ENCODE measurements at regions not wholly inside any gene's neighbourhood (a gene's known extent, or its start where the extent isn't known, plus 50 kb on each side); places are given as distances from the start of the nearest gene placed in this dataset.
A peak's percentile ranks its signal among the peaks of the same experiment; 100 is the strongest.

- Histone ChIP-seq H3K4me3 (ENCODE audit: low read length) (no peak overlapping the region), H3K36me3 (ENCODE audit: control insufficient read depth, insufficient read depth, low read length, severe bottlenecking) (no peaks in the 10 kb centered on the region), H3K27me3 (replicated peaks; ENCODE audit: control insufficient read depth, insufficient read depth, low read length) (no peaks in the 10 kb centered on the region), H3K9ac (ENCODE audit: low read length) (no peak overlapping the region), H3K9me3 (ENCODE audit: control insufficient read depth, low read length) (no peaks in the 10 kb centered on the region), H3K4me1 (ENCODE audit: control insufficient read depth, insufficient read depth, low read length) (peaks cover 12% of the 10 kb centered on the region)
- DNase-seq (ENCODE audit: low read depth) = no peak
These were observed 144.3 kb upstream of the PCDH9 start for GRCh38 chr13:67374391-67374790.

DNA sequence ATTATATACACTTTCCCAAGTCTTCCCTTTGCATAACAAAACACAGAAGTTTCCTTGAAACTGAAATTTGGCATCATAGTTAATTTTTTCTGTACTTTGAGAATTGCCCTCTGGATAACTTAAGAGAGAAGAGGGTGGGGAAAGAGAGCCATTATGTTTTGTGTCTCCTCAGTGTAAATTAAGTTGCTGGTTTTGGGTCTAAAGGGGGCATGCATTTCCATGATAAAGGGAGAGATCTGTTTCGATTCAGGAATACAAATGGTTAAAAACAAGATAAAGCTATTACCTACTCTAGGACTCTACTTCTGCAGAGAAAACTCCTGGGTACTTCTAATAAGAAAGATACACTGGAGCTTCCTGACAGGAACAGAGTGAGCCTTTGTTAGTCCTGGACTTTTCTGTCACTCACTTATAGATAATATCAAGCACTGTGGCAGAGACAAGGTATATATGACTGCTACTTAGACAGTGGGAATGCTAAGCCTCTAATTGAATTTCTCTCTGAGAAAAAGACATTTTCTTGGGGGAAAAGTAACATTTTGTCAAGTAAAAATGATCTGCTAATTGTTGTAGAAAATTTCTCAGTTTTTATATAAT lies 142.8 kb upstream of the PCDH9 start:
- no peak overlapping the region for H3K4me3 ChIP-seq (ENCODE audit: low read length)
- H3K9ac ChIP-seq (ENCODE audit: low read length) = no peak overlapping the region
- no peaks in the 10 kb centered on the region for H3K36me3 ChIP-seq (ENCODE audit: control insufficient read depth, insufficient read depth, low read length, severe bottlenecking)
- no peaks in the 10 kb centered on the region for H3K27me3 ChIP-seq (replicated peaks; ENCODE audit: control insufficient read depth, insufficient read depth, low read length)
- no peak for DNase-seq (ENCODE audit: low read depth)
- peaks cover 14% of the 10 kb centered on the region for H3K4me1 ChIP-seq (ENCODE audit: control insufficient read depth, insufficient read depth, low read length)
- no peaks in the 10 kb centered on the region for H3K9me3 ChIP-seq (ENCODE audit: control insufficient read depth, low read length)

GRCh38 chr13:67369895-67370660 lies 139.9 kb upstream of the PCDH9 start:
- H3K36me3 ChIP-seq (ENCODE audit: control insufficient read depth, insufficient read depth, low read length, severe bottlenecking) = no peaks in the 10 kb centered on the region
- no peak overlapping the region for H3K4me3 ChIP-seq (ENCODE audit: low read length)
- no peaks in the 10 kb centered on the region for H3K27me3 ChIP-seq (replicated peaks; ENCODE audit: control insufficient read depth, insufficient read depth, low read length)
- peak; percentile 86 for DNase-seq (ENCODE audit: low read depth)
- peaks cover 14% of the 10 kb centered on the region for H3K4me1 ChIP-seq (ENCODE audit: control insufficient read depth, insufficient read depth, low read length)
- peak overlapping the region; percentile 46 for H3K9ac ChIP-seq (ENCODE audit: low read length)
- H3K9me3 ChIP-seq (ENCODE audit: control insufficient read depth, low read length) = no peaks in the 10 kb centered on the region

DNA sequence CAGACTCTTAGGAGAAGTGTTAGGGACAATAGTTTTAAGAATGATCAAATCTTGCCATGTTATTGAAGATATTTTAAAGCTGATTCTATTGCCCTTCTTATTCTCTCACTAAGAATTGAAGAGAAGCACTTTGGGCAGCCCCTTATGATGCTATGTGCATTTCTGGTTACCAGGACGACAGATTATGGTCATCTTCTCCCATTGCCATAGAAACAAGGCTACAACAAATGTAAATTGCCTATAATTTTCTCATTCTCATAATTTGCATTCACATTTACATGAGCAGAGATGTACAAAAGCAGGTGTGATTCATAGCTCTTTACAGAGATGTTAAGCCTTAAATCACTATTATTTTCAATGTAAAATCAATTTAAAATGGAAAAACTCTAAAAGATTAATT lies 137.3 kb upstream of the PCDH9 start:
- no peak for DNase-seq (ENCODE audit: low read depth)
- Histone ChIP-seq H3K9me3 (ENCODE audit: control insufficient read depth, low read length) (no peaks in the 10 kb centered on the region), H3K9ac (ENCODE audit: low read length) (no peak overlapping the region), H3K4me1 (ENCODE audit: control insufficient read depth, insufficient read depth, low read length) (peaks cover 14% of the 10 kb centered on the region), H3K36me3 (ENCODE audit: control insufficient read depth, insufficient read depth, low read length, severe bottlenecking) (no peaks in the 10 kb centered on the region), H3K27me3 (replicated peaks; ENCODE audit: control insufficient read depth, insufficient read depth, low read length) (no peaks in the 10 kb centered on the region), H3K4me3 (ENCODE audit: low read length) (no peak overlapping the region)

DNA sequence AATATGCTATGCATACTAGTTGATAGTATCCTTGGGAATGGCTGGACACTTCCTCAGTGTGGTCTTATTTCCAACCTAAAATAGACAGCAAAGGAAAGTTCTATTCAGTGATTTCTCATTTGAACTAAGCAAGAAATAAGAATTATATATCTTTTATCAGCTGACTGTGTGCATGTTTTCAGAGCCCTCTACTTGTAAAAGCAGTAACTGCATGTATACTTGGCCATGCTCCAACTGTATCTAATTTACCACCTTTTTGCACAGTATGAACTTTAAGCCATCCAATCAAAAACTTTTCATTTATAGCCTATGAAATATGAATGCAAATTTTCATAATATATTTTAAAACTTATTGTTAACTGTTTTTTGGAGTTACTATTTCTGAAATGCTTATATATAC lies 136.4 kb upstream of the PCDH9 start:
- H3K4me3 ChIP-seq (ENCODE audit: low read length) = no peak overlapping the region
- no peaks in the 10 kb centered on the region for H3K27me3 ChIP-seq (replicated peaks; ENCODE audit: control insufficient read depth, insufficient read depth, low read length)
- H3K9me3 ChIP-seq (ENCODE audit: control insufficient read depth, low read length) = no peaks in the 10 kb centered on the region
- no peaks in the 10 kb centered on the region for H3K36me3 ChIP-seq (ENCODE audit: control insufficient read depth, insufficient read depth, low read length, severe bottlenecking)
- H3K4me1 ChIP-seq (ENCODE audit: control insufficient read depth, insufficient read depth, low read length) = peaks cover 14% of the 10 kb centered on the region
- DNase-seq (ENCODE audit: low read depth) = peak; percentile 27
- H3K9ac ChIP-seq (ENCODE audit: low read length) = no peak overlapping the region

GRCh38 chr13:67355812-67356476 lies 125.8 kb upstream of the PCDH9 start:
- Histone ChIP-seq H3K4me3 (ENCODE audit: low read length) (no peak overlapping the region), H3K36me3 (ENCODE audit: control insufficient read depth, insufficient read depth, low read length, severe bottlenecking) (no peaks in the 10 kb centered on the region), H3K9me3 (ENCODE audit: control insufficient read depth, low read length) (no peaks in the 10 kb centered on the region), H3K4me1 (ENCODE audit: control insufficient read depth, insufficient read depth, low read length) (peaks cover 8% of the 10 kb centered on the region), H3K9ac (ENCODE audit: low read length) (no peak overlapping the region), H3K27me3 (replicated peaks; ENCODE audit: control insufficient read depth, insufficient read depth, low read length) (no peaks in the 10 kb centered on the region)
- no peak for DNase-seq (ENCODE audit: low read depth)

GRCh38 chr13:67353941-67354340 lies 123.8 kb upstream of the PCDH9 start:
- peaks cover 8% of the 10 kb centered on the region for H3K4me1 ChIP-seq (ENCODE audit: control insufficient read depth, insufficient read depth, low read length)
- no peaks in the 10 kb centered on the region for H3K9me3 ChIP-seq (ENCODE audit: control insufficient read depth, low read length)
- H3K27me3 ChIP-seq (replicated peaks; ENCODE audit: control insufficient read depth, insufficient read depth, low read length) = no peaks in the 10 kb centered on the region
- peak; percentile 35 for DNase-seq (ENCODE audit: low read depth)
- H3K4me3 ChIP-seq (ENCODE audit: low read length) = peak overlapping the region; percentile 81
- peak overlapping the region; percentile 62 for H3K9ac ChIP-seq (ENCODE audit: low read length)
- no peaks in the 10 kb centered on the region for H3K36me3 ChIP-seq (ENCODE audit: control insufficient read depth, insufficient read depth, low read length, severe bottlenecking)

DNA sequence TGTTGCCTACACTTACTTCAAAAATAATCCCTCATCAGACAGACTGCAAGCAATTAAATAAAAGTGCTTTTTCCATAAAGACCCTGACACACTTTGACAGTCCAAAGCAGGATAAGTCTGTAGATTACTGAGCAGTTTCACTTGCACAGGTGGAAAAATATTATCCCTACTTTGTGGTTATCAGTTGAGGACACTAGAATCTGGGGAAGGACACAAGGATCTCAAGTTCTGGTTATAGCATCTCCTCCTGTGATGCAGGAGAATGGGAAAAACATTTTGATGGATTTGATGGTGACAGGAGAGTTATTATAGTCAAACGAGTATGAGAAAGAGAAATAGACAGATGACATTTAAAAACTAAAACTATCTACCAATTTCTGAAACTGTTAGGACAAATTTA lies 122.9 kb upstream of the PCDH9 start:
- H3K4me3 ChIP-seq (ENCODE audit: low read length) = no peak overlapping the region
- no peaks in the 10 kb centered on the region for H3K27me3 ChIP-seq (replicated peaks; ENCODE audit: control insufficient read depth, insufficient read depth, low read length)
- no peak overlapping the region for H3K9ac ChIP-seq (ENCODE audit: low read length)
- no peaks in the 10 kb centered on the region for H3K36me3 ChIP-seq (ENCODE audit: control insufficient read depth, insufficient read depth, low read length, severe bottlenecking)
- peaks cover 8% of the 10 kb centered on the region for H3K4me1 ChIP-seq (ENCODE audit: control insufficient read depth, insufficient read depth, low read length)
- no peaks in the 10 kb centered on the region for H3K9me3 ChIP-seq (ENCODE audit: control insufficient read depth, low read length)
- DNase-seq (ENCODE audit: low read depth) = no peak

- H3K36me3 ChIP-seq (ENCODE audit: control insufficient read depth, insufficient read depth, low read length, severe bottlenecking) = no peaks in the 10 kb centered on the region
- no peak overlapping the region for H3K4me3 ChIP-seq (ENCODE audit: low read length)
- H3K9ac ChIP-seq (ENCODE audit: low read length) = no peak overlapping the region
- no peaks in the 10 kb centered on the region for H3K9me3 ChIP-seq (ENCODE audit: control insufficient read depth, low read length)
- peak; percentile 42 for DNase-seq (ENCODE audit: low read depth)
- no peaks in the 10 kb centered on the region for H3K27me3 ChIP-seq (replicated peaks; ENCODE audit: control insufficient read depth, insufficient read depth, low read length)
- H3K4me1 ChIP-seq (ENCODE audit: control insufficient read depth, insufficient read depth, low read length) = peaks cover 8% of the 10 kb centered on the region
These were observed 121.8 kb upstream of the PCDH9 start for GRCh38 chr13:67351909-67352308.

DNA sequence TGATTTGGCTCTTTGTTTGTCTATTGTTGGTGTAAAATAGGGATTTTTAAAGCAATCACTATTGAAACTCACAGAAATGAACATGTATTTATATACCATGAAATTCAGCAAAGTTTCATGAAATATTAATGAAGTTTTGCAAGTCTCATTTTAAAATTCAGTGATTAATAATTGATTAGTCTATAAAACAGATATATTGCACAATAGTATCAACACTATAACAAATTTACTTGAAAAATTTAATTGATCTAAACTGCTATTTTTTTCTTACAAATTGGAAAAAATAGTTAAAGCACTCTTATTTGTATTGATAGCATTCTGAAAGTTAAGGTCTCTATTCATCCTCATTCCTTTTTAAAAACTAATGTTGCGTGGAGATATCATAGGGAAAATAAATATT lies 121.0 kb upstream of the PCDH9 start:
- H3K4me3 ChIP-seq (ENCODE audit: low read length) = no peak overlapping the region
- H3K36me3 ChIP-seq (ENCODE audit: control insufficient read depth, insufficient read depth, low read length, severe bottlenecking) = no peaks in the 10 kb centered on the region
- H3K27me3 ChIP-seq (replicated peaks; ENCODE audit: control insufficient read depth, insufficient read depth, low read length) = no peaks in the 10 kb centered on the region
- DNase-seq (ENCODE audit: low read depth) = no peak
- H3K9me3 ChIP-seq (ENCODE audit: control insufficient read depth, low read length) = no peaks in the 10 kb centered on the region
- H3K9ac ChIP-seq (ENCODE audit: low read length) = no peak overlapping the region
- H3K4me1 ChIP-seq (ENCODE audit: control insufficient read depth, insufficient read depth, low read length) = peaks cover 8% of the 10 kb centered on the region

DNA sequence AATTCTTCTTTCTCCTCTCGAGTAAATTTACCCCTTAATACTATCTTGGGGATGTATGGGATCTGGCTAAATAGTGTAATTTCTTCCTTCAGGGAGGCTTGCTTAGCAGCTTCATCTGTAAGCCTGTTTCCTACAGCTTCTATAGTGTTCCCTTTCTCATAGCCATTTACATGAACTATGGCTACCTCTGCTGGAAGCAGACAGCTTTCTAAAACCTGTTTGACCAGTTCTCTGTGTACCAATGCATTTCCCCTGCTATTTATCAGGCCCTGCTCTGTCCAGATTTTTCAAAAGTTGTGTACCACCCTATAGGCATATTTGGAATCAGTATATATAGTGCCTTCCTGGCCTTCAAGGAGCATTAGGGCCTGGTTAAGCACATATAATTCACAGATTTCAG lies 113.6 kb upstream of the PCDH9 start:
- H3K36me3 ChIP-seq (ENCODE audit: control insufficient read depth, insufficient read depth, low read length, severe bottlenecking) = no peaks in the 10 kb centered on the region
- H3K9ac ChIP-seq (ENCODE audit: low read length) = no peak overlapping the region
- H3K9me3 ChIP-seq (ENCODE audit: control insufficient read depth, low read length) = no peaks in the 10 kb centered on the region
- no peak for DNase-seq (ENCODE audit: low read depth)
- H3K27me3 ChIP-seq (replicated peaks; ENCODE audit: control insufficient read depth, insufficient read depth, low read length) = no peaks in the 10 kb centered on the region
- no peak overlapping the region for H3K4me3 ChIP-seq (ENCODE audit: low read length)
- H3K4me1 ChIP-seq (ENCODE audit: control insufficient read depth, insufficient read depth, low read length) = no peaks in the 10 kb centered on the region
